Left hindlimb (tissue), 1 donor: ENCODE measurements at regions not wholly inside any gene's neighbourhood (a gene's known extent, or its start where the extent isn't known, plus 50 kb on each side); places are given as distances from the start of the nearest gene placed in this dataset.

Experiments used
- DNase-seq: peaks from one replicate; pipeline ENCODE4 v3.0.0-alpha.2; 2018

- DNase-seq = no peak
Measured at GRCh38 chr4:3667258-3667657, 98.9 kb upstream of the ADRA2C start.

GRCh38 chr4:3666263-3666662 lies 99.9 kb upstream of the ADRA2C start:
- DNase-seq = no peak

GRCh38 chr4:3665360-3665891 lies 100.8 kb upstream of the ADRA2C start:
- no peak for DNase-seq

GRCh38 chr4:3663791-3664190 lies 102.4 kb upstream of the ADRA2C start:
- DNase-seq = no peak

- no peak for DNase-seq
Measured at GRCh38 chr4:3662516-3662915, 103.7 kb upstream of the ADRA2C start.

GRCh38 chr4:3661989-3662388 lies 104.2 kb upstream of the ADRA2C start:
- DNase-seq = no peak

GRCh38 chr4:3660928-3661515 lies 105.2 kb upstream of the ADRA2C start:
- no peak for DNase-seq

- peak; percentile 86 for DNase-seq
Measured at GRCh38 chr4:3660086-3660927, 105.9 kb upstream of the ADRA2C start.

- no peak for DNase-seq
Measured at GRCh38 chr4:3659131-3659530, 107.1 kb upstream of the ADRA2C start.

- DNase-seq = no peak
Measured at GRCh38 chr4:3658530-3658913, 107.7 kb upstream of the ADRA2C start.

- DNase-seq = no peak
Measured at GRCh38 chr4:3657902-3658529, 108.2 kb upstream of the ADRA2C start.

- no peak for DNase-seq
Measured at GRCh38 chr4:3656416-3657356, 109.5 kb upstream of the ADRA2C start.

- no peak for DNase-seq
Measured at GRCh38 chr4:3655963-3656362, 110.2 kb upstream of the ADRA2C start.

- no peak for DNase-seq
Measured at GRCh38 chr4:3655485-3655884, 110.7 kb upstream of the ADRA2C start.

- no peak for DNase-seq
Measured at GRCh38 chr4:3654036-3654807, 112.0 kb upstream of the ADRA2C start.

GRCh38 chr4:3652586-3652985 lies 113.6 kb upstream of the ADRA2C start:
- DNase-seq = no peak

GRCh38 chr4:3651267-3651845 lies 114.8 kb upstream of the ADRA2C start:
- DNase-seq = no peak

GRCh38 chr4:3649491-3649890 lies 116.7 kb upstream of the ADRA2C start:
- no peak for DNase-seq

- no peak for DNase-seq
Measured at GRCh38 chr4:3648731-3649130, 116.5 kb upstream of the LRPAP1 start.

- DNase-seq = no peak
Measured at GRCh38 chr4:3648195-3648594, 116.0 kb upstream of the LRPAP1 start.

- no peak for DNase-seq
Measured at GRCh38 chr4:3647421-3647820, 115.2 kb upstream of the LRPAP1 start.
